Activated naive CD4-positive, alpha-beta T cell treated with anti-CD3 and anti-CD28 coated beads for 36 hours (primary cell): ENCODE measurements at regions not wholly inside any gene's neighbourhood (a gene's known extent, or its start where the extent isn't known, plus 50 kb on each side); places are given as distances from the start of the nearest gene placed in this dataset.

Experiments used
- CTCF ChIA-PET: fragments of 350-600 bp; sonication (Branson Sonifier 250); formaldehyde crosslinking; loops from one replicate; lab custom pipeline; 2021; ENCODE audit warnings: antibody characterized with exemption; lab: Charles Lee
- DNase-seq: peaks from one replicate; pipeline ENCODE4 v3.0.0-alpha.2; 2020
- H3K27ac Mint-ChIP-seq: one replicate; pipeline ENCODE4 v1.8.0; 2021; ENCODE audit warnings: mild to moderate bottlenecking, mixed read lengths
- H3K27me3 Mint-ChIP-seq: one replicate; pipeline ENCODE4 v1.8.0; 2021; ENCODE audit warnings: low read depth, mixed read lengths
- H3K36me3 Mint-ChIP-seq: one replicate; pipeline ENCODE4 v1.8.0; 2021; ENCODE audit warnings: low read depth, mixed read lengths
- H3K4me1 Mint-ChIP-seq: one replicate; pipeline ENCODE4 v1.8.0; 2021; ENCODE audit warnings: low read depth, mixed read lengths
- H3K4me3 Mint-ChIP-seq: one replicate; pipeline ENCODE4 v1.8.0; 2021; ENCODE audit warnings: mild to moderate bottlenecking, moderate library complexity, mixed read lengths
- H3K9me3 Mint-ChIP-seq: one replicate; pipeline ENCODE4 v1.8.0; 2021; ENCODE audit warnings: mixed read lengths
- intact Hi-C: fragments of 100-400 bp; cut with micrococcal nuclease; formaldehyde crosslinking; loops from one replicate; pipeline ENCODE4 v1.15.1; 2023

GRCh38 chr4:98722000-98722399 is 63.6 kb upstream of the TSPAN5 start:
- no peak for DNase-seq
- Mint-ChIP-seq H3K27me3 (no peaks in the 10 kb centered on the region), H3K9me3 (peaks cover 15% of the 10 kb centered on the region), H3K36me3 (peaks cover 7% of the 10 kb centered on the region), H3K4me3 (no peak overlapping the region), H3K4me1 (no peaks in the 10 kb centered on the region), H3K27ac (no peak overlapping the region)
- intact Hi-C loops: no loop called here
- CTCF ChIA-PET: interaction anchor here (1.7 kb wide), 1 partner anchor 254 kb away, joined by 5 read pairs; no protein-coding TSS in a partner anchor

GRCh38 chr4:98720871-98721480 is 62.6 kb upstream of the TSPAN5 start:
- H3K4me1 Mint-ChIP-seq: no peaks in the 10 kb centered on the region
- intact Hi-C loops: no loop called here
- H3K36me3 Mint-ChIP-seq: peaks cover 7% of the 10 kb centered on the region
- CTCF ChIA-PET: interaction anchor here (0.8 to 1.7 kb wide), 2 partner anchors 15 to 253 kb away, joined by 3 to 5 read pairs; no protein-coding TSS in a partner anchor
- peaks cover 15% of the 10 kb centered on the region for H3K9me3 Mint-ChIP-seq
- H3K4me3 Mint-ChIP-seq: no peak overlapping the region
- H3K27me3 Mint-ChIP-seq: no peaks in the 10 kb centered on the region
- DNase-seq: no peak
- H3K27ac Mint-ChIP-seq: no peak overlapping the region

GRCh38 chr4:98716796-98717195 is 58.4 kb upstream of the TSPAN5 start:
- Mint-ChIP-seq H3K9me3 (peaks cover 2% of the 10 kb centered on the region), H3K4me1 (no peaks in the 10 kb centered on the region), H3K36me3 (no peaks in the 10 kb centered on the region), H3K27me3 (no peaks in the 10 kb centered on the region), H3K27ac (no peak overlapping the region), H3K4me3 (no peak overlapping the region)
- no peak for DNase-seq
- intact Hi-C loops: no loop called here
- CTCF ChIA-PET: interaction anchor here (0.5 kb wide), 1 partner anchor 844 kb away, joined by 5 read pairs; no protein-coding TSS in a partner anchor

GRCh38 chr4:98712607-98713006 is 54.2 kb upstream of the TSPAN5 start:
- CTCF ChIA-PET: interaction anchor here (0.6 kb wide), 1 partner anchor 19 kb away, joined by 3 read pairs; no protein-coding TSS in a partner anchor
- no peak overlapping the region for H3K27ac Mint-ChIP-seq
- H3K9me3 Mint-ChIP-seq: peaks cover 9% of the 10 kb centered on the region
- DNase-seq: no peak
- no peaks in the 10 kb centered on the region for H3K36me3 Mint-ChIP-seq
- intact Hi-C loops: no loop called here
- no peak overlapping the region for H3K4me3 Mint-ChIP-seq
- no peaks in the 10 kb centered on the region for H3K4me1 Mint-ChIP-seq
- H3K27me3 Mint-ChIP-seq: no peaks in the 10 kb centered on the region

- CTCF ChIA-PET: no interaction called here
- Mint-ChIP-seq H3K27ac (no peak overlapping the region), H3K36me3 (no peaks in the 10 kb centered on the region), H3K27me3 (no peaks in the 10 kb centered on the region), H3K4me3 (no peak overlapping the region), H3K9me3 (peaks cover 9% of the 10 kb centered on the region), H3K4me1 (peaks cover 11% of the 10 kb centered on the region)
- DNase-seq: no peak
- intact Hi-C loops: no loop called here
These were observed 53.1 kb upstream of the TSPAN5 start for GRCh38 chr4:98711526-98711925.

- Mint-ChIP-seq H3K27me3 (no peaks in the 10 kb centered on the region), H3K4me3 (no peak overlapping the region), H3K36me3 (no peaks in the 10 kb centered on the region), H3K4me1 (peaks cover 18% of the 10 kb centered on the region), H3K9me3 (peaks cover 11% of the 10 kb centered on the region), H3K27ac (no peak overlapping the region)
- intact Hi-C loops: no loop called here
- CTCF ChIA-PET: no interaction called here
- no peak for DNase-seq
These were observed 52.4 kb upstream of the TSPAN5 start for GRCh38 chr4:98710831-98711230.
